HG02798 (cell line): ENCODE measurements at regions not wholly inside any gene's neighbourhood (a gene's known extent, or its start where the extent isn't known, plus 50 kb on each side); places are given as distances from the start of the nearest gene placed in this dataset.
"Not testable (repeated sequence)": the region's sequence is repeated elsewhere in the genome, so short reads cannot be mapped to it uniquely, and the experiment has no call there.

ENCODE experiments used
- ATAC-seq: cut with Tn5 transposase; IDR thresholded peaks from one replicate; pipeline ENCODE4 v1.9.1; 2021; ENCODE audit warnings: mild to moderate bottlenecking; ENCODE audit not compliant: unreplicated experiment, poor library complexity

GRCh38 chr6:150733726-150734125 is 131.8 kb upstream of the MTHFD1L start:
- ATAC-seq: no peak

DNA sequence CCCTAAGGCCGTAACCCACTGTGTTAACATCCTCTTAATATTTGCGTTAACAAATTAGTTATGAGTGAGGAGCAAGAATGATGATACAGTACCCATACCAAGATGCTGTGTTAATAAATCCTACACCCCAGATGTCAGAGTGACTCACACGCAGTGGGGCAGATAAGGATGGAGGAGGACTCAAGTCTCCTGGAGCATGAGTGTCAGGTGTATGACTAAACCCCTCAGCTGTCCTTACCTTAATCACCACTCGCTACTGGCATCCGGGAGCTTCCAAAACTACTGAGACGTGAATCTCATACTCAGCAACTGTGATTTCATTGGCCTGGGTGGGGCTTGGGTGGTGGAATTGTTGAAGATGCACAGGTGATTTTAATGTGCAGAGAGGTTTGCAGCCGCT is 131.3 kb upstream of the MTHFD1L start:
- no peak for ATAC-seq

DNA sequence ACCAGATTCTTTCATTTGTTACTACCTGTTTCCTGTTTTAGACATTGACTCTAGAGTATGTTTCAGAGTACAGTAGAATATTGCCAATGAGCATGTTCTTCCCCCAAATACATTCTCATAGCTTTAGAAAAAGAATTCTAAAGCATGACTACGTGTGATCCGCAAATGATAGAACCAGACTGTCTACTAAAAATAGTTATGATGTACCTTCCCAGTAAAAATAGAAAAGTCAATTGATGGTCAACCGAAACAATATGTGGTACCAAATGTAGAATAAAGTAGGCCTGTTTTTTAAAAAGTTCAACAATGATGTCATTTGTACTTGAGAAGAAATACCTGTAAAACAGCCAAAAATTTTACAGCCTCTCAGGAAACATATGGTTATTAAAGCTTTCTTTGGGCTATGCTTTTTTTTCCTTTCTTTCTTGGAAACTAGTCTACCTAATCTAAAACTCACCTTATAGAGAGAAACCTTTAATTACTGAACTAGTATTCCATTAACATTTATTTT is 130.1 kb upstream of the MTHFD1L start:
- no peak for ATAC-seq

DNA sequence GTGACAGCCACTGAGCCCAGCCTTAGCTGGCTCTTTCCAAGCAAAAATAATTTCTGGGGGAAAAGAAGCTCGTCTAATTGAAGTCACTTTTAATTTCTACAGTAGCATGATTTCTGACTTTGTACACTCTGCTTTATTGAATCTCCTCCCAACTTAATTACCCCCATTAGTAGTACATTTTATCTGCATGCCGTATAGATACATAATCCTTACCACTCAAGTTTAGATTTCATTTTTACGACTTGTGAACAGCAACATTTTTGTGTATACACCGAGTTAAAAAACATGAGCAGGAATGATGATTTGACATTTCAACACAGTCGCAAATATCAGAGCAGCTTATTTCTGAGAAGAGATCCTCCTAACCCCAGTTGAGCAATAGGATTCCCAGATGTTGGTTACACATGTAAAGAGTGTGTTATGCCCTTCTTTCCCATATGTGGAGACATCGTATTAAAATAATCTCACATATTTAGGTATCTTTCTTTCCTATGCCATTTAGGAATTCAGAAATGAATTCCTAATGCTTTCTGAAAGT is 127.3 kb upstream of the MTHFD1L start:
- no peak for ATAC-seq

- ATAC-seq: no peak
Observed at GRCh38 chr6:150739711-150740349, 125.7 kb upstream of the MTHFD1L start.

DNA sequence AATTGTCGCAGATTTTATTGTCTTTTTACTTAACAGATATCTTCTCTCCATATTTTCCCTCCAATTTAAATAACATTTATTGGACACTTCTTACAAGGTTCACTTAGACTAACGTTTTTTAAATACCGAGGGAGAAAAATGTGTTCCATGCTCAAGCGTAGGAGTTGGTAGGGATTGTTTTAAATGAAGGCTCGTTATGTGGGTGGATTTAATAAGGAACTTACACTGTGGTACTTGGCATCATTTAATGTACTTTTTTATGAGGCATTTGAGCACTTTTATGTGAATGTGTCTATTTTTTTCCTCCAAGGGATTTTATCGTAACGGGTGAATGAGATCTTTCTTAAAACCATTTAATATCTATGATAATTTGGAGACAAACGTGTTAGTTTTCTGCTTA is 125.0 kb upstream of the MTHFD1L start:
- ATAC-seq: no peak

DNA sequence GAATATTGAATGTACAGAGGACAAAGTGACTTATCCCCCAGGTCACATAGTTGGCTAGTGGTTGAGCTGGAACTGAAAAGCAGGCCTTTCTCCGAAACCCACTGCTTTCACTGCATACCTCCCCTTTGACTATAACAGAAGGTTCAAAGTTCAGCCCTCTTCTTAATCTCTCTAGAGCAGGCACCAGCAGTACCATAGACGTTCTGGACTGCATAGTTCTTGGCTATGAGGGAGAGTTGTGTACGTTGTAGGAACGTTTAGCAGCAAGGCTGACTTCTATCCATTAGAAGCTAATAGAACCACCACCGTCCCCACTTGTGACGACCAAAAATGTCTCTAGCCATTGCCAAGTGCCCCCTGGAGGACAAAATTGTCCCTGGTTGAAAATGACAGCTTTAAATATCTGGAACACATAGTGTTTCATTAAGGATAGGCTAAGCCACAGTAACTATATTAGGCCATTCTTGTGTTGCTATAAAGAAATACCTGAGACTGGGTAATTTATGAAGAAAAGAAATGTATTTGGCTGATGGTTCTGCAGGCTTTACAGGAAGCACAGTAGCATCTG is 123.8 kb upstream of the MTHFD1L start:
- ATAC-seq: no peak

- ATAC-seq: no peak
Observed at GRCh38 chr6:150744522-150745260, 120.8 kb upstream of the MTHFD1L start.

DNA sequence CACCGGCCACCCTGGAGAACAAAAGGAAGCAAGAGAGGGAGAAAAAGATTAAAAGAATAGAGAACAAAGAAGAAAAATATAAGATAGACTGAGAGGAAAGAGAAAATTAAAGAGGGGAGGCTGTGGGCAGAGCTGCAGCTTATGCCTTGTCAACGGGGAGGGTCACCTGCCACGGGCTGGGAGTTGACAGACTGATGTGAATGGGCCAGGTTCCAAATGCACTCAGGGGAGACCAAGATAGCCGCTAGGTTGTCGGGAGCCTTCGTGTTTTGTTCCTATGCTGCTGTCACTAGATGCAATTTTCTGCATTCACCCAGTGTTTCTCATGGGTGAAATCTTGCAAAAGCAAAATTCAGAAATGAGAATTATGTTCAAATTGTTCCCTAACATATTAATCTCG is 119.6 kb upstream of the MTHFD1L start:
- no peak for ATAC-seq

DNA sequence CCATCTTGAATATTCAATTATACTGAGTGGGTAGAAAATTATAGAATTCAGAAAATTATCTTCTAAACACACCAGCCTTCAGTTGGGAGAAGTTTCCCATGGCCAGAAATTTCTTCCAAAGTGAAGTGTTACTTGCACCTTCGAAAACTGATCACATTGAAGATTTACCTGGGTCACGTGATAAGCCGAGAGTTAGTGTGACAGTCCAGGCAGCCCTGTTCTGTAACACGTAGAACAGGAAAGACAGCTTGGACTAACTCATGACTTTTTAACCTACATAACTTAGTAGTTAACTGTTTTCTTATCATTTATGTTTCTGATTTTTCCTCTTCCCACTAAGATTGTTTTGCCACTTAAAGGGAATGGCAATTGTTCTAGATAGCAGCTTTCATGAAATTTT is 118.3 kb upstream of the MTHFD1L start:
- no peak for ATAC-seq

DNA sequence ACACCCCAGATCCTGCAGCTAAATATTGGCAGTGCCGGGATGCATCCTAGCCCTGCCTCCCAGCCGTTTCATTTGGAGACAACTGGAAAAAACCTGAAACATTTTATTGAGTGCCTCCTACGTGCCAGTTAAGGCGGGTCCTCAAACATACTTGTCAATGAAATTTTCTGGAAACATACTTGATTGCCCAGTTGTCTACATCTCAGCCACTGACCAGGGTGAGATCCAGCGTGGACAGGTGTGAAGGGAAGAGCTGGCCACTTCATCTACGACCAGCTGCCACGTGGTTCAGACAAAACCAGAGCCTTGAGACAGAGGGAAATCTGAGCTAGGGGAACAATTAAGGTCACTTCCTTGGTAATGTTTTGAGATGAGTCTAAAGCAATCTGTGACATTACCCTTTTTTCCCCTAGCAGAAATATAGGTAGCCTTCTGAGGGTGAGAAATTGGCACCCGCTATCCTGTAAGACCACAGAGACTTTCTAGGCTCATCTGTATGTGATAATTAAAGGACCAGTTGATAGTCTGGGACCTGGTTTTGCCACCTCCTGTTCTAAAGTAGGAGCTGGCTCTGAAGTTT is 116.3 kb upstream of the MTHFD1L start:
- no peak for ATAC-seq

GRCh38 chr6:150751296-150751695 is 114.2 kb upstream of the MTHFD1L start:
- no peak for ATAC-seq

GRCh38 chr6:150752409-150752808 is 113.1 kb upstream of the MTHFD1L start:
- no peak for ATAC-seq

- no peak for ATAC-seq
Observed at GRCh38 chr6:150753371-150754064, 112.0 kb upstream of the MTHFD1L start.

DNA sequence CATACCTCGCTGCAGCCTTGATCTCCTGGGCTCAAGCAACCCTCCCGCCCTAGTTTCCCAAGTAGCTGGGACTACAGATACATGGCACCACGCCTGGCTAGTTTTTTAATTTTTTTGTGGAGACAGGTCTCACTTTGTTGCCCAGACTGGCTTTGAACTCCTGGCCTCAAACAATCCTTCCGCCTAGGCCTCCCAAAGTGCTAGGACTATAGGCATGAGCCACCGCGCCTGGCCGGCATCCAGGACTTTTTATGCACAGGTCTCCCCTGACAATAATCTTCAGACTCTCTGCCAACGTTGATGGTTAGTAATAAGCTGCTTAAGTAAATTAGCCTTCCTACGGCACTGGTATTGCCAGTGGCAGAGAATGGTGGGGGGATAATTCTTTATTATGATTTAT is 110.5 kb upstream of the MTHFD1L start:
- ATAC-seq: no peak

DNA sequence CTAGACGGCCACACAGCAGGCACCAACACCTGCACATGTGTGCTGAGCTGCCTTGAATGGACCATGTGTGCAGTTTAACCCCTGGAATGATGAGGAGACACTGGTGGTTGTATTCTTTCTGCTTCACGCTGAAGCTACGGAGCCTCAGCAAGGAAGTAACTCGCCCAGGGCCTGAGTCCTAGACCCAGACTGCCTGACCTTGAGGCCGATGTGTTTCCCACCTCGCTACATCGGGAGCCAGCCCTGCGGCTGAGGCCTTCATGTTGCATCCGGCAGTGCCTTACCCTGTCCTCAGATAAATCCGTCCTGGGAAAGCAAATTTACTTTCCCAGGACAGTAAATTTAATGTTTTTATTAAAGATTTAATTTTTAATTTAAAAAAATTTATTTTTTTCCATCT is 110.0 kb upstream of the MTHFD1L start:
- ATAC-seq: no peak

- no peak for ATAC-seq
Observed at GRCh38 chr6:150756173-150756572, 109.3 kb upstream of the MTHFD1L start.

GRCh38 chr6:150757807-150758206 is 107.7 kb upstream of the MTHFD1L start:
- ATAC-seq: not testable (repeated sequence)

- ATAC-seq: no peak
Observed at GRCh38 chr6:150759483-150759882, 106.0 kb upstream of the MTHFD1L start.

DNA sequence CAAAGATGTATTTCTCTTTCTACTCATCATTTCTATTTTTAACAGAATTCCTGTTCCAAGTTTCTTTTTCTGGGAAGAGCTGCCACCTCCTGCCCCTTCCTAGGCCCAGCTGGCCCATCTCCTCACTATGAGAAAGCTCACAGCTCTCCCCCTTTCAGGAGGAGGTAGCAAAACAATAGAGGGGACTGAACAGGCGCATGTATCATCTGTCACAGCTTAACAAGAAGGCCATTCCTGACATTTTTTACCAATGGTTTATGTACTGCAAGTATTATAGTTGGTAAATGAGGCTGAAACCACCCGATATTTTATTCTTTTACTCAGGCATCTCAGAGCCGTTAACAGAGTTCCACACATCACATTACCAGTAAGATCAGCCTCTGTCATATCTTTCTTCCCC is 103.7 kb upstream of the MTHFD1L start:
- ATAC-seq: no peak
